Daoy (cell line): ENCODE measurements at regions not wholly inside any gene's neighbourhood (a gene's known extent, or its start where the extent isn't known, plus 50 kb on each side); places are given as distances from the start of the nearest gene placed in this dataset.
"Not testable (repeated sequence)": the region's sequence is repeated elsewhere in the genome, so short reads cannot be mapped to it uniquely, and the experiment has no call there.

Source experiments
- DNase-seq: peaks from one replicate; pipeline ENCODE4 v3.0.0-alpha.2; 2015; ENCODE audit warnings: low read depth

GRCh38 chr9:16275795-16276624 is 594.5 kb downstream of the BNC2 start:
- DNase-seq = no peak

GRCh38 chr9:16276866-16277265 is 593.6 kb downstream of the BNC2 start:
- DNase-seq = no peak

- no peak for DNase-seq
These were observed 593.0 kb downstream of the BNC2 start for GRCh38 chr9:16277471-16277960.

- no peak for DNase-seq
These were observed 592.0 kb downstream of the BNC2 start for GRCh38 chr9:16278326-16278999.

- DNase-seq = no peak
These were observed 588.8 kb downstream of the BNC2 start for GRCh38 chr9:16281707-16282106.

GRCh38 chr9:16282216-16282615 is 588.3 kb downstream of the BNC2 start:
- no peak for DNase-seq

GRCh38 chr9:16282718-16283117 is 587.8 kb downstream of the BNC2 start:
- DNase-seq = no peak

GRCh38 chr9:16286160-16286559 is 584.3 kb downstream of the BNC2 start:
- DNase-seq = no peak

GRCh38 chr9:16289639-16290038 is 580.8 kb downstream of the BNC2 start:
- no peak for DNase-seq

- DNase-seq = no peak
These were observed 580.3 kb downstream of the BNC2 start for GRCh38 chr9:16290169-16290568.

GRCh38 chr9:16291921-16292320 is 578.5 kb downstream of the BNC2 start:
- DNase-seq = no peak

- no peak for DNase-seq
These were observed 576.9 kb downstream of the BNC2 start for GRCh38 chr9:16293610-16294009.

GRCh38 chr9:16294133-16294770 is 576.2 kb downstream of the BNC2 start:
- DNase-seq = no peak

- DNase-seq = not testable (repeated sequence)
These were observed 575.5 kb downstream of the BNC2 start for GRCh38 chr9:16294940-16295339.

GRCh38 chr9:16299368-16299767 is 571.1 kb downstream of the BNC2 start:
- DNase-seq = not testable (repeated sequence)

GRCh38 chr9:16303506-16303905 is 567.0 kb downstream of the BNC2 start:
- DNase-seq = no peak

GRCh38 chr9:16304301-16304700 is 566.2 kb downstream of the BNC2 start:
- DNase-seq = no peak

GRCh38 chr9:16306586-16306985 is 563.9 kb downstream of the BNC2 start:
- no peak for DNase-seq

GRCh38 chr9:16307626-16308195 is 562.8 kb downstream of the BNC2 start:
- DNase-seq = no peak

GRCh38 chr9:16308645-16309044 is 561.8 kb downstream of the BNC2 start:
- no peak for DNase-seq

GRCh38 chr9:16309082-16309468 is 561.4 kb downstream of the BNC2 start:
- no peak for DNase-seq
